ENCODE measurements at regions not wholly inside any gene's neighbourhood (a gene's known extent, or its start where the extent isn't known, plus 50 kb on each side); places are given as distances from the start of the nearest gene placed in this dataset.

DNA sequence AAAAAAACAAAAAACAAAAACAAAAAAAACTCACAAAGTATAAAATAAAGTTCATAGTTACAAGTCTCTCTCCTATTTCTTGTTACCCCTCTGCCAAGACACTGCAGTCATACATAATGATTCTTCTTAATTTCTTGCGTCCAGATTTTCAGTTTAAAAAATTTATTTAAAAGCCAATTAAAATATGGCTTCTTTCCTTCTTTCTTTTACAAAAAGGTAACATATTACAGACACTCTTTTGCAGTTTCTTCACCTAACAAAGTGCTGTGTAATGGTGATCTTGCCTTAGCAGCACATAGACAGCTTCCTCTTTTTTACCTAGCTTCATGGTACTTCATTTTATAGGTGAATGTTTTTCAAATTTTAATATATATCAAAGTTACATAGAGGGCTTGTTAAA is 136.1 kb upstream of the SGO1 start:
- no peak overlapping the region for H3K4me3 ChIP-seq (ENCODE audit: low read length)
- DNase-seq (ENCODE audit: low read depth), result no peak
- TF ChIP-seq CTCF (IDR thresholded peaks at IDR 0.05; ENCODE audit: insufficient read depth, low read depth, low read length, missing control alignments), result no peak

DNA sequence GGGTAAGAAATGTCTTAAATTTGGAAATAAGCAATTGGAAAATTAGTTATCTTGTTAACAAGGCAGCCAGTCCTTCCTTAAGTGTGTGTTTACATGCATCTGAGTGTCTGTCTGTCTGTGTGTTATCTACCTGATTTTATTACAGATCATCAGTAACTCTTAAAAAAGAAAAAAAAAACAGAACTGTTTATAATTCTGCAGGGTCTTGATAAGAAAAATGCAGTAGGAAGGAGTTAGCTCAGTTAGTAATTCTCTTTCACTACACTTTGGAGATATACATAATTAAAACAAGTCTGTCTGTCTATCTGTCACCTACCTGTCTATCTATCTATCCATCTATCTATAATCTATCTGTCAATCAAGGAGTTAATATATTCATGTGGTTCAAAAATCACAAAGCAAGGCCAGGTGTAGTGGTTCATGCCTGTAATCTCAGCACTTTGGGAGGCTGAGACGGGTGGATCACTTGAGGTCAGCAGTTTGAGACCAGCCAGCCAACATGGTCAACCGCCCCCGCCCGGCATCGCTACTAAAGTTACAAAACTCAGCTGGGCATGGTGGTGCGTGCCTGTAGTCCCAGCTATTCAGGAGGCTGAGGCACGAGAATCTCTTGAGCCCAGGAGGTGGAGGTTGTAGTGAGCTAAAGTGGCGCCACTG is 135.5 kb upstream of the SGO1 start:
- no peak for DNase-seq (ENCODE audit: low read depth)
- no peak overlapping the region for H3K4me3 ChIP-seq (ENCODE audit: low read length)
- no peak for TF ChIP-seq CTCF (IDR thresholded peaks at IDR 0.05; ENCODE audit: insufficient read depth, low read depth, low read length, missing control alignments)

GRCh38 chr3:20320489-20320888 is 134.5 kb upstream of the SGO1 start:
- no peak for TF ChIP-seq CTCF (IDR thresholded peaks at IDR 0.05; ENCODE audit: insufficient read depth, low read depth, low read length, missing control alignments)
- no peak for DNase-seq (ENCODE audit: low read depth)
- no peak overlapping the region for H3K4me3 ChIP-seq (ENCODE audit: low read length)

- no peak overlapping the region for H3K4me3 ChIP-seq (ENCODE audit: low read length)
- no peak for TF ChIP-seq CTCF (IDR thresholded peaks at IDR 0.05; ENCODE audit: insufficient read depth, low read depth, low read length, missing control alignments)
- DNase-seq (ENCODE audit: low read depth), result no peak
These were observed 133.5 kb upstream of the SGO1 start for GRCh38 chr3:20319551-20319950.

DNA sequence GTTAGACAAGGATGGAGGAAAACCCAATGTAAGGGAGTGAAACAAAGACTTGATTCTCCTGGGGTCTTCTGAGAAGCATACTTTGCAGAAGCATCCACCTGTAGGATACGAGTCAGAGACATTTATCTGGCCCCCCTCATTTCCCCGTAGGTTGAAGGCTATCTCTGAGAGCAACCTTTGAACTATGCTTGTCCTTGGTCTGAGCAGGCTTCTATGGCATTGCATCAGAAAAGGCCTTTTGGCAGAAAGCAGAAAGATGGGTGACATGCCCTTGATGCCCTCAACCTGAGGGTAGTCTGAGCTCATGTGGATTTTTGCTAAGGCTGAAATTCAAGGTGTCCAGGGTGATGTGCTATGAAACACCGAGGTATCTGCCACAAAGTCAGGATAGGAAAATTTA is 131.6 kb upstream of the SGO1 start:
- DNase-seq (ENCODE audit: low read depth), result no peak
- no peak for TF ChIP-seq CTCF (IDR thresholded peaks at IDR 0.05; ENCODE audit: insufficient read depth, low read depth, low read length, missing control alignments)
- H3K4me3 ChIP-seq (ENCODE audit: low read length), result no peak overlapping the region

GRCh38 chr3:20316238-20316637 is 130.2 kb upstream of the SGO1 start:
- DNase-seq (ENCODE audit: low read depth), result no peak
- H3K4me3 ChIP-seq (ENCODE audit: low read length), result no peak overlapping the region
- TF ChIP-seq CTCF (IDR thresholded peaks at IDR 0.05; ENCODE audit: insufficient read depth, low read depth, low read length, missing control alignments), result no peak

DNA sequence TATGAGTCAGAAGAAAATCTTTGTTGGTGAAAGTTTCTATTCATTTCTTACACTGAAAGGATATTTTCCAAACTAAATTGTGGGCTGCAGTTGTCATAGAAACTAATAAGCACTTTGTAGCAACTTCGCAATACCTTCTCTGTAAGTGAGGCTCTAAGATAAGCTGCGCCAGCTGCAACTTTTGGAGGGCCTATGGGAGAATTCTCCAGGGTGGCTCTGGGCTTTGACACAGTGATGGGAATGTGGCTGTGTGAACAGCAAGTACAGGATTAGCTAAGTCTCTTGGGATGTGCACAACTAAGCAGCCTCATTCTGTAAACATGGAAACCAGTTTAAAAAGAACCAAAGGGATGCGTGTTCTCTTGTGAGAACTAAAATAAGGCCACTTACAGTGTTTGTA is 124.6 kb upstream of the SGO1 start:
- H3K4me3 ChIP-seq (ENCODE audit: low read length), result no peak overlapping the region
- no peak for DNase-seq (ENCODE audit: low read depth)
- no peak for TF ChIP-seq CTCF (IDR thresholded peaks at IDR 0.05; ENCODE audit: insufficient read depth, low read depth, low read length, missing control alignments)

All from epithelial cell of esophagus (primary cell).